Bone marrow (tissue), 2 donors: ENCODE measurements at regions not wholly inside any gene's neighbourhood (a gene's known extent, or its start where the extent isn't known, plus 50 kb on each side); places are given as distances from the start of the nearest gene placed in this dataset.
"Not testable (repeated sequence)": the region's sequence is repeated elsewhere in the genome, so short reads cannot be mapped to it uniquely, and the experiment has no call there.

Source experiments
- DNase-seq, 2 donors: peaks; one replicate each; lab custom pipeline; 2025; lab: John Stamatoyannopoulos, UW

DNA sequence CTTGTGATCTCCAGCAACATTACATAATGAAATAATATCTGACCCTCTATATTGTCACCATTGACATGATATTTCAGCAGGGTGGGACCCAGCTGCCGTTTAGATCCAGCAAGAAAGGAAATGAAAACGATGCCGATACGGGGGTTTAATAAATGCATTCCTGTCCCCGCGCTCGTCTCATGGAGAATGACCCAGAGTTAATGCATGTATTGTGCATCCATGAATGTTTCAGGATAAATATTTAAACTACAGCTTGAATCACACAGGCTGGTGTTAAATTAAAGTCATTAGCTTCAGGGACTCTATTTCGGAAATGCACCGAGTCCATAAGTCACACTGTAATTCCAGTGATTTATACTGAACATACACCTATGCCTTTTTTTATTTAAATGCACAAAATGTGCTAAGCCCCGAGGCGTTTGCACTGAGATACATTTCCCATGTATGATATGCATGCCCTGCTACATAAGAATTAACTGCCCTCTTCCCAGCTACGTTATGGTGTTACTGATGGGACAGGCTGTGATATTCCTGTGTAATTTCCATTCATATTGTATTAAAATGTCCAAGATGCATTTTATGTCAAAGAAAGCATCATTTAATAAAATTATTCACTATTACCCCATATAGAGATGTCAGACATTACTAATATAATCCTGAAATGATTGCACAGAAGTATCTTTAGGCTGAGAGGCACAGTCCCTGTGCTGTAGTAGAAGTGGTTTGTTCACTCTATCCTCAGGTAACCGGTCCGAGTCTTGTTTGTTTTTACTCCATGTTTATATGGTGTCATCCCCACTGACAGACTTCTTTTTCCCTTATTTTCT, 109.3 kb upstream of the ZNF516 start:
- DNase-seq, result no peak

DNA sequence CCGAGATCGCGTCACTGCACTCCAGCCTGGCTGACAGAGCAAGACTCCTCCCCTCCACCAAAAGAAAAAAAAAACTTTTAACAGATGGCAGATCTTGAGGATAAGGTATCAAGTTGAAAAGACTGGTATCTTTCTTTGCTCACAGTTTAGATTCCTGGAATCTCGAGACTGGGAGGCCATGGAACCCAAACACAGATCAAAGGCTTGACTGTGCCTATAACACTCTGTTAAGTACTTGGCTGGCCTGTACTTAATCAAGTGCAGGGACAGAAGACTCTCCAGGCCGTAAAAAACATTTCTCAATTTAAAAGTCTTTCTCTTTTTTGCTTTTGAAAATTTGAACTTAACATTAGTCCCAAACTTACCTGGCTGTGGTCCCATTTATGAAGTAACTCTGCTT, 107.1 kb upstream of the ZNF516 start:
- DNase-seq, result no peak

DNA sequence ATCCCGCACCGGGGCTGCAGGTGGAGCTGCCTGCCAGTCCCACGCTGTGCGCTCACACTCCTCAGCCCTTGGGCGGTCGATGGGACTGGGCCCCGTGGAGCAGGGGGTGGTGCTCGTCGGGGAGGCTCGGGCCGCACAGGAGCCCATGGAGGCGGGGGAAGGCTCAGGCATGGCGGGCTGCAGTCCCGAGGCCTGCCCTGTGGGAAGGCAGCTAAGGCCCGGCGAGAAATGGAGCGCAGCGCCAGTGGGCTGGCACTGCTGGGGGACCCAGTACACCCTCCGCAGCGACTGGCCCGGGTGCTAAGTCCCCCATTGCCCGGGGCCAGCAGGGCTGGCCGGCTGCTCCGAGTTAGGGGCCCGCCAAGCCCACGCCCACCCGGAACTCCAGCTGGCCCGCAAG, 105.0 kb upstream of the ZNF516 start:
- DNase-seq, result not testable (repeated sequence)

DNA sequence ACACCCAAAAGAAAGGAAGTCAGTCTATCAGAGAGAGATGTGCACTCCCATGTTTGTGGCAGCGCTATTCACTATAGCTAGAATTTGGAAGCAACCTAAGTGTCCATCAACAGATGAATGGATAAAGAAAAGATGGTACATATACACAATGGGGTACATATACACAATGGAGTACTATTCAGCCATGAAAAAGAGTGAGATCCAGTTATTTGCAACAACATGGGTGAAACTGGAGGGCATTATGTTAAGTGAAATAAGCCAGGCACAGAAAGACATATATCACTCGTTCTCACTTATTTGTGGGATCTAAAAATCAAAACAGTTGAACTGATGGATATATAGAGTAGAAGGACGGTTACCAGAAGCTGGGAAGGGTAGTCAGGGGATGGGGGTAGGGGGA, 99.9 kb upstream of the ZNF516 start:
- no peak for DNase-seq

DNA sequence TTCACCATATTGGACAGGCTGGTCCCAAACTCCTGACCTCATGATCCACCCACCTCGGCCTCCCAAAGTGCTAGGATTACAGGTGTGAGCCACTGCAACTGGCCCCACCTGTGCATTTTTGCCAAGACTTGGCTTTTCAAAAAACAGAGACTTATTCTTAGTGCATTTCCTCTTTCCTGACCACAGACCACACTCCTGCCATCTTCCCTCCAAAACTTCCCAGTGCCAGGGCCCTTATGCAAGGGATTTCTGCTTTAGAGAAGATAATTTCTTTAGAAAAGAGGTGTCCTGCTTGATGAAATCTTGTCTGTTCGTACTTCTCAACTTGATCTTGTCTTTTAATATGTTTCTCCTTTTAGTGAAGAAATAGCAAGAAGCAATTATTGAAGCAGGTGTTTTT, 98.8 kb upstream of the ZNF516 start:
- DNase-seq, result no peak

DNA sequence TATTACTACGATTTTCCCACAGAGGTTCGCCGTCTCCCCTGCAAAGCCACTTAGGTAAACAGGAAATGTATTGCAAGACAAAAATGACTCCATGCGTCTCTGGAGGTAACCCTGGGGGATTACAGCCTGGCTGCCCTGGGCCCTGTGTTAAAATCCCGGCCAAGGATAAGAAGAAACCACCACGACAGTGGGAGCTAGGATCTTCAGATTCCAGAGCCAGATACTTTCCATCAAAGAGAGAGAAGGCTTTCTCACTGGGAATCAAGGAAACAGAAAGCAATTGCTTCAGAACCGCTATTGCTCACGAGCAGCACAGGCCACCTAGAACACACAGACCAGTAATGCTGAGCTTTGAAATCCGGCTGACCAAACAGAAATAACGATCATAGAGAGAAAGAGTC, 97.9 kb upstream of the ZNF516 start:
- DNase-seq, result no peak

DNA sequence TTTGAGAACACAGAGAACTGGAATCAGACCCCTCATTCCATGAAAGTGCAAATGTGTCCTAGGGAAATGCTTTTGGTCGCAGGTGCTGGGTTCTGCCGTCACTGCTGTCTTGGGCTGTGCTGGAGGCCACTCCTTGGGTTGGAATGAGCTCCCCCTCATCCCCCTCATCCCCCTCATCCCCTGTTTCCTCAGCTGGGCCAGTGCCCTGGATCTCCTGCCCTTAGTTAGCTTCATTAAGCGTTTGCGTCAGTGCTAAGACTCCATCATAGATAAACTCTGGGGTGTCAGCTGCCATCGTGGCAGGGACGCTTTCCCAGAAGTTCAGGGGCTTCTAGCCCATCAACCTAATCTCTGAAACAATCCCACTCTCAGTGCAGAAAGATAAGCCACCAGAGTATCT, 97.1 kb upstream of the ZNF516 start:
- DNase-seq, result no peak

DNA sequence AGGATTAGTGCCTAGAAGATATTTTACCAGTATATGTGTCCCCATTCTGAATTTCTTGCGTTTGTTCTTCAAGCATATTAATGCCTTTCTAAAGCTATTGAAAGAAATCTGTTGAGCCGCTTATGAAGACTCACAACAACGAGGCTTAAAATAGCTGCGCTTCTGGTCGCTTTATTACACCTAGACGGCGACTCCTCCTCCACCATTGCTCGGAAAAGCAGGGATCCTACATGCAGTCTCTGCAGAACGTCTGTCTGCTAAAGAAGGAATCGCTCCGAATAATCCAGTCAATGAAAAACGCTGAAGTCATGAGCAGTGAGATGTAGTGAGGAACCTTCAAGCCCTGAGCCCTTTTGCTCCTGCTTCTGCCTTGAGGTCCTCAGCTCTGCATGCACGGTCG, 94.8 kb upstream of the ZNF516 start:
- no peak for DNase-seq

DNA sequence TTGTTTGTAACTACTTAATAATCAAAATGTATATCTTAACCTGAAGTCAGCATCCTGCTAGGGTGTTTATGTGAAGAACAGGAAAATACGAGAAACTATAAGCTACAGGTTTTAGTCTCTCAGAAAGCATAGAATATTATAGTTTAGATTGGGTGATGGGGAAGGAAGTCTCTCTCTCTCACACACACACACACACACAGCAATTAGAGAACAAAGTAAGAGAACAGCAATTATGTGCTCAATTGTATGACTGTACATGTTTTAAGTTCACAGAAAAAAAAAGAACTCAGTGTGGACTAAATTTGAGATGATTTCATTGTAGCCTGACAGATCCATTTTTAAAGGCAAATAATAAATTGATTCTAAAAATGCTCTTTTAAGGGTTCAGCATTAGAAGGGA, 94.3 kb upstream of the ZNF516 start:
- peak in 1 of 2 donors; percentile 58 for DNase-seq

DNA sequence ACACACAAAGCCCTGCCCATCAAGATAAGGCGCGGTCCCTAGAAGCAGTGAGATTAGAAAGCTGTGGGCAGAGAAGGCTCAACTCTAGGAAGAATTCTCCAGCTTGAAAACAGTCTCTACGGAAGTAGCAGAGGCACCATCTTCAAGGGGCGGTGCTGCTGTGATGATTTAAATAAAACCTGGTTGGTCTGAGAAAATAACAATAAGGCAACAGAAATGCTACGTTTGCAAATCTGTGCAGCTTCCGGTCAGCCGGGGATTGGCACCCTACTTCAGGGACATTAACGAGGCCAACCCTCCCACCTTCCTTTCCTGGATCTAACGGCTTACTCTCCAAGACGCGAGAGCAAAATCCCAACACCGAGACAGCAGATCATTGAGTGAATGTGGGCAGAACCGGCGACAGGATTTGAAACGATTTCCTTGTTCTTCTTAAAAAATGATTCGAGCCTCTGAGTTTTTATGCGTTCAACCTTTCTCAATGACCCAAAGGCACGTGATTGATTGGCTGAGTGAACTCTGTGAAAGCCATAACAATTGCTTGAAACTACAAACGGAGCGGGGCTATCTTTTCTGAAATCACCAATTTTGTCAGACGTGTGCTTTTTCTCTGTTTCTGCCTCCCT, 93.7 kb upstream of the ZNF516 start:
- no peak for DNase-seq

DNA sequence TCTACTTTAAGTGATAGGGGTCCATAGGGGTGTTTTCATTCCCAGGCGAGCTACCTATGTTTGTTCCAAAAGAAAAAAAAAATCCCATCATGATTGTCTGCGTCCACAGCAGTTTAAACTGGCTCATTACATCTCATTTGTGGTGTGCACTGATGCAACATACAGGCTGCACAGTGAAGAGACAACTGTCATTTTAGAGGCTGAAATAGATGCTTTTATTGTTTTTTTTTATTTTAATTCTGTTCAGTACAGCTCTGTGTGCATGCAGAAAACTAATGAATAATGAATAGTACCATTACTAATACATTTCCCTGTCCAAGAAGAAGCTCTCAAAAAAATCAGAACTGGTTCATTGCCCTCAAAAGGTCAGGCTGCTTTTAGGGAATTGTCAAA, 92.8 kb upstream of the ZNF516 start:
- DNase-seq, result no peak

DNA sequence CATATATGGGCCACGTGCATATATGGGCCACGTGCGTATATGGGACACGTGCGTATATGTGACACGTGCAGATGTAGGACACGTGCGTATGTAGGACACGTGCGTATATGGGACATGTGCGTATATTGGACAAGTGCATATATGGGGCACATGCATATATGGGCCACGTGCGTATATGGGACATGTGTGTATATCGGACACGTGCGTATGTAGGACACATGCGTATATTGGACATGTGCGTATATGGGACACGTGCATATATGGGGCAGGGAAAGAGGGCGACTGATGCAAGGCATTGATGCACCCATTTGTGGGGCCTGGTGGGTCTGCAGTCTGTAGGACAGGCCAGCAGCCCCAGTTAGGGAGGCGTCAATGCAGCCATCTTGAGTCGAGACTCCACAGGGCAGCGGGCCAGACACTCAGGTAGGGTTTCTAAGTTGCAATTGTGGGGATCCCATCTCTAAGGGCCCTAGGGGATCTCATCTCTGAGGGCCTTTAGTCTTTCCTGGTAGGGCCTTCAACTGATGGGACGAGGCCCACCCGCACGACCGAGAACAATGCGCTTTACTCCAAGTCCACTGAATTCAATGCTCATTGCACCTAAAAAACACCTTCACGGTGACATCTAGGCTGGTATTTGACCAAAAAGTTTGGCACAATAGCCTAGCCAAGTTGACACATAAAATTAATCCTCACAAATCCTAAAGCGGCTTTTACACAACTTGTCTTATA, 92.3 kb upstream of the ZNF516 start:
- no peak for DNase-seq

DNA sequence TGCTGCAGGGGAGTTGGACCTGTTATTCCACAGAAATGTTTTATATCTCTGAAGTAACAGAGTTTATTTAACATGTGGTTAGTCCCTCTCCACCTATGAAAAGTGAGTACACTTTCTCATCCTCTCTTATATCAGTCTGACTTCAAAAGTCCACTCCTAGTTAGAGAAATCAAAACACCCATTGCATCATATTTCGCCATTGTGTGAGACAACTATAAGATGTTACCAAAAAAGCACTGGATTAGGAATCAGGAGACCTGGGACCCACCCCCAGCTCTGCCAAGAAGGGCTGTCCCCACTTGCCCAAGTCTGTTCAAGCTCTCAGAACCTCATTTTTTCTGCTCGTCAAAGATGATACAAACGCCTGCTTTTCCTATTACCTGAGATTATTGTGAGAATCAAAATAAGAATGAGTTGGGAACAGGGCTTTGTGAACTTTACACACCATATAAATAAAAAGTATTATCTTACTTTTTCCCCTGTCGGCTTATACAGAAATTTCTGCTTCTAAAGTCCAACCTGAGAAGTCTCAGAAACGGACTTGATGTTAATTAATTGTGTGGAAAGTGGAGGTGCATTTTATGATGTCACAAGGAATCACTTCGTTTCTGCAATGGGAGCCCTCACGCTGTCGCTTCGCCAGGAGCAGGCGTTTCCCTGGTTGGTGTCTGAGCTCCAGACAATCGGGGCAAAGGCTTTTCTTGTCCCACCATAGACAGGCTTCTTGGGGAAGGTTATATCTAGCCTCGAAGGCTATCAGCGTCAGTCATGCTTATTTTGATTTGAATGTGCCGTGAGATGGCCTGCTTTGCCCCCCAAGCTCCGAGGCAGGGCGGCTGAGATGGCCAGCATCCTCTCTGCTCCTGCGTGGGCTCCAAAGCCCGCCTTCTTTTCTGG, 89.6 kb upstream of the ZNF516 start:
- no peak for DNase-seq

DNA sequence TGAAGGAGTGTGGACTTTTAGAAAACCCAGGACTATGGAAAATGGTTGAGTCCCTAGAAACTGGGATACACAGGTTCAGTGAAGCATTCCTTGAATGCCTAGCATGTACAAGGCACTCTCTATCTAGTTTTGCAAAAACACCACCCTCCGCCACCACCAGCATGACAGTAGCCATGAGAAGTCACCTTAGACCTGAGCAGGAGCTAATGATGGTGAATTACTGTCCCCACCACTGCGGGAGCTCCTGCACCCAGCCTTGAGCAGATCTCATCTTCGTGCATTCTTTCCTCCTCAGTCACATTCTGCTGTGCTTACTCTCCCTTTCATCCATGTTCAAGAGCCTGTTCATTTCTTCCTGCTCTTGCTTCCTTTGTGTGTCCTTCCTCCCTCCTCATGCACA, 86.2 kb upstream of the ZNF516 start:
- DNase-seq, result no peak

DNA sequence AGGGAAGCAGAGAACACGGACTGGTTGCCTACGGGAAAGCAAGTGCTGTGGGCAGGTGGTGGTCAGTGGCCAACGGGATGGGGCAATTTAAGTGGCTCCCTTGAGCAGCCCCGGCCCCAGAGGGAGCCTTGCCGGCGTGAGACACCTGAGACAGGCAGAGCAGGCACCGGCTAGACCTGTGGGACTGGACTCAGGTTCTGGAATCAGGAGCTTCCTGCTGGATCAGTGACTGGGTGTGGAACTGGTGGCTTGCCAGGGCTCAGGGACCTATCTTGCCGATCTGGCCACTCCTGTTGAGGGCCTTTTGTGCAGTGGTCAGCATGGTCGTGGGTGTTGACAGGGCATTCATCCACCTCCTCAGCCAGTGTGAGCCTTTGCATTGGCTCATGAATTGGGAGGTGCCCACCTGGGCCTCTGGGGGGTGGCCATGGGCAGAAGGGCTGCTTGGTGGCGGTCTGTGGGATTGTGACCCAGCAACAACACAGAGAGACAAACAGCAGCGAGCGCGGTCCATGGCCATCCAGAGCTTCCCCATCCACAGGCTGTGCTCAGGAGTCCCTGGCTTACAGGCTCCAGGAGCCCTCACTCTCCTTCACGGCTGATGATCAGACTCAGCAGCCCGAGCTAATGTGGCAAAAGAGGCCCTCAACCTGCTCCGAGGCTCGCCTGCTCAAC, 85.4 kb upstream of the ZNF516 start:
- DNase-seq, result no peak

DNA sequence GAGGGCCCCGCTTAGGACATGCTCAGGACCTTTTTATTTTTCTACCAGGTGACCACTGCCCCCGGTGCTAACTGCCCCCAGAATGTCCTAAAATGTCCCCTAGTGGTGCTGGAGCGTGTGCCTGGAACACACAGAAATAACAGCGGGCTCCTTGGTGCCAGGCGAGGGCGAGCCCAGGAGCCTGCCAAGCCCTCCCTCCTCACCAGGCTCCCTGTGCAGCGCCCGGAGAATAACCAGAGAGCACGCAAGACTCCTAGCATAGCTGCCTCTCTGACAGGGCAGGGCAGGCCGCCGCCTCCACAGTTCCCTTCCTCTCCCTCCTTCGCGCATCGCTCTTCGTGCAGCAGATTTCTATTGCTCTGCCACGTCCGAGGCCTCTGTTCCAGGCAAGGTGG, 84.3 kb upstream of the ZNF516 start:
- DNase-seq, result no peak

DNA sequence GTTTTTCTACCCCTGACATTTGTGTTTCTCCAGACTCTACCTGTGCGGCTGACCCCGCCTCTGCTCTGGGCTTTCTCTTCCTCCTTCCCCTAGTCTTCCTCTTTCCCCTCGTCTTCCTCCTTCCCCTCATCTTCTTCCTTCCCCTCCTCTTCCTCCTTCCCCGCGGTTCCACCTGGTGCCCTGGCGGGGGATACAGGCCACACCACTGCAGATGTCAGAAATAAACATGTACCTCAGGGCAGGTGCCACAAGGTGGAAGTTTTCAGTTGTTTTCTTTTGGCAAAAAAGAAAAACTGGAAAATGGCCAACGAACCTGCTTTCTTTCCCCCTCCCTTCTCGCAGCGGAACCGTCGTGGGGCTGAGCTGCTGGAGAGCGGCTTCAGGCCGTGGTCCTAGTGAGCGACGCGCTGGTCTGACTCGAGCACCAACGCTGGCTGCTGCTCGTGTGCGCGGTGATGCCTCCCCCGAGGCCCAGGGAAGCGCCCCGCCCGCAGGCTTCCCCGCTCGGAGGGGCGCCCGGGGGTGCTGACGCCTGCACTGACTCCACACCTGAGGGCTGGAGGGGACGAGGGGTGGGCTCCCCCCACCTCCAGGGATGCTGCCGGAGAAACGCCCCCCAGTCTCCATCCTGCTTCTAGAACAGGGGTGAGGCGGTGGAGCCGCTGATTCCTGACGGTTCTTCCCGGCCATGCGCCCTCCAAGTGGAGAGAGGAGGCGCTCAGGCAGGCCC, 83.7 kb upstream of the ZNF516 start:
- DNase-seq, result no peak

DNA sequence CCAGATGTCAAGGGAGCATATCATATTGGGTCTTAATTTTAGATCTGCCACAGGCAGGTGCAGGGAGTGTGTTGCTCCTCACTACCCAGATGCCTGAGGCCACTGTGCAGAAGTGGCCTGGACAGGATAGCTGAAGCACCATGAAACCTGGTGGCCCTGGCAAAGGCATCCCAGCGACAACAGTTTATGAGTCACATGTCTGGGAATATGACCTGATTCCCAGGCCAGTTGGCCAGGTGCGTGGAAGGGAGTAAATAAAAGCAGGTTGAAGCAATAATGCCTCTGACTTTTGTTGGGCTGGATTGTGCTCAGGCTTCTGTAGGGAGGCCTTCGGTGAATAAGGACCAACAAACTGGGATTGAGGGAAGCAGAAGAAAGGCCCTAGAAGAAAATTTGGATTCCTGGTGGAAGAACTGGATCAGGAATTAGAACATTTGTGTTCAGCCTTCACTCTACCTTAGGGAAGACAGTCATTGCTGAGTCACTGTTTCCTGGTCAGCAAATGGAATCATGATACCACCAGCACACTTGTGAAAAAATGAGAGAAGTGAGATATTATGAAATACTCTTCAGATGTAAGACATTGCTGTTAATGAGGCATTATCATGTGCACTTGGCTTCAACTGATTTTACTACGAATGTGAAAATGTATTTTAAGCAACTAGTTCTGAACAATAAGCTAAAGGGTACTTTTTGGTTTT, 78.4 kb upstream of the ZNF516 start:
- DNase-seq, result no peak

DNA sequence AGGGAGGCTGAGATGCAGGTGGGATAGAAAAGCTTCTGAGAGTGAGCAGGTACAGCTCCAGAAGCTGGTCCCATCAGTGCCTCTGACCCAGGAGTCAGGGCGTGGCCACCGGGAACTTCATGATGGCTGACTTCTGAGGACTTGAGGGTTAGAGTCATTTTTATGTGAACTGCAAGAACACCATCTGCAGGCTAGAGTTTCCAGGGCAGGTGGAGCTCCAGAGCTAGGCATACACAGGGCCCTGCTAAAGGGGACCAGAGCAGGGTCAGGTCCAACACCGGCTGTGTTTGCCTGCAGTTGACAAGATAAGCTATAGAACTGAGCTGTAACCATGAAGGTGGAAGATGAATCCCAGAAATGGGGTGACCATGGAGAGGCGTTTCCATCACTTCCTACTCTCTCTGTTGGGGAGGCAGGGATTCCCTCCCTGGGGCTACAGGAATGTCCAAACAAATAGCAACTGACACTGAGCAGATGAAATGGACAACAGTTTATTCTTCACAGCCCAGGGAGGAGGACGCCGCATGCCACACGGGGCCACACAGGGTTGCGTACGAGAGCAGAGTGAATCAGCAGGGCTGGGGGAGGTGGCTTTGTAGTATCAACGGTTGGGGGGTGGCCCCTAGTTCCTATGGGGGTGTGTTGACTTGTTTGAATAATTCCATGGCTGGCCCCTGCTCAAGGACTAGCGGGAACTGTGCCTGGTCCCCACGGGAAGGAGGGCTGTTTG, 77.6 kb upstream of the ZNF516 start:
- DNase-seq, result no peak

DNA sequence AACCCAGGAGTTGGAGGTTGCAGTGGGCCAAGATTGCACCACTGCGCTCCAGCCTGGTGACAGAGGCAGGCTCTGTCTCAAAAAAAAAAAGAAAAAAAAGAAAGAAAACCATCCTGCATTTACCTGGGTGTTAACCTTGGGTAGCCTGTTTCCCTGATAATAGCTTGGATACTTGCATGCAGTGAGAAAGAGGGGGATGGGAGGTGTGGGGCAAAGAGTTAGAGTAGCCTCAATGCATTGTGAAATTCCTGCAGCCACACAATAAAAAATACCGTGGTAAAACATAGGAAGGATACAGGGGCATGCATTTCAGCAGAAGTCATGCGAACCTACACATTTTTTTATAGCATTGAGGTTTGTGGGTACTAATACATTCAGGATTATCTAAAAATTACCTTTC, 76.6 kb upstream of the ZNF516 start:
- DNase-seq, result no peak
